ENCODE measurements at regions not wholly inside any gene's neighbourhood (a gene's known extent, or its start where the extent isn't known, plus 50 kb on each side); places are given as distances from the start of the nearest gene placed in this dataset.

- ChIA-PET CTCF (no interaction called here), POLR2A (no interaction called here)
- Mint-ChIP-seq H3K9me3 (peaks cover 6% of the 10 kb centered on the region), H3K27ac (no peak overlapping the region), H3K4me1 (peaks cover 4% of the 10 kb centered on the region), H3K36me3 (ENCODE audit: low read depth) (no peaks in the 10 kb centered on the region), H3K27me3 (no peaks in the 10 kb centered on the region), H3K4me3 (no peak overlapping the region)
- ATAC-seq (ENCODE audit: low read depth) (no peak), DNase-seq (no peak)
- no peak for TF ChIP-seq CTCF (IDR thresholded peaks at IDR 0.05)
- intact Hi-C loops (cut with micrococcal nuclease), result no loop called here
Measured at GRCh38 chr4:31294655-31295480, 574.7 kb downstream of the PCDH7 start.

- no peaks in the 10 kb centered on the region for H3K27me3 Mint-ChIP-seq
- H3K9me3 Mint-ChIP-seq, result peaks cover 4% of the 10 kb centered on the region
- CTCF ChIA-PET, result no interaction called here
- intact Hi-C loops (cut with micrococcal nuclease), result no loop called here
- no peaks in the 10 kb centered on the region for H3K4me1 Mint-ChIP-seq
- POLR2A ChIA-PET, result no interaction called here
- ATAC-seq (ENCODE audit: low read depth), result no peak
- no peak overlapping the region for H3K27ac Mint-ChIP-seq
- no peak for TF ChIP-seq CTCF (IDR thresholded peaks at IDR 0.05)
- H3K36me3 Mint-ChIP-seq (ENCODE audit: low read depth), result no peaks in the 10 kb centered on the region
- H3K4me3 Mint-ChIP-seq, result no peak overlapping the region
- no peak for DNase-seq
Measured at GRCh38 chr4:31298737-31299136, 578.6 kb downstream of the PCDH7 start.

GRCh38 chr4:31307029-31307428 lies 586.9 kb downstream of the PCDH7 start:
- Mint-ChIP-seq H3K9me3 (peaks cover 5% of the 10 kb centered on the region), H3K36me3 (ENCODE audit: low read depth) (no peaks in the 10 kb centered on the region), H3K4me3 (no peak overlapping the region), H3K4me1 (no peaks in the 10 kb centered on the region), H3K27me3 (no peaks in the 10 kb centered on the region), H3K27ac (no peak overlapping the region)
- DNase-seq (no peak), ATAC-seq (ENCODE audit: low read depth) (no peak)
- intact Hi-C loops (cut with micrococcal nuclease), result no loop called here
- POLR2A ChIA-PET, result no interaction called here
- no peak for TF ChIP-seq CTCF (IDR thresholded peaks at IDR 0.05)
- CTCF ChIA-PET, result no interaction called here

- H3K36me3 Mint-ChIP-seq (ENCODE audit: low read depth), result no peaks in the 10 kb centered on the region
- H3K9me3 Mint-ChIP-seq, result peaks cover 6% of the 10 kb centered on the region
- intact Hi-C loops (cut with micrococcal nuclease), result no loop called here
- H3K4me3 Mint-ChIP-seq, result no peak overlapping the region
- ATAC-seq (ENCODE audit: low read depth) (no peak), DNase-seq (no peak)
- ChIA-PET POLR2A (no interaction called here), CTCF (no interaction called here)
- no peaks in the 10 kb centered on the region for H3K27me3 Mint-ChIP-seq
- TF ChIP-seq CTCF (IDR thresholded peaks at IDR 0.05), result no peak
- H3K27ac Mint-ChIP-seq, result no peak overlapping the region
- H3K4me1 Mint-ChIP-seq, result no peaks in the 10 kb centered on the region
Measured at GRCh38 chr4:31324814-31325213, 604.6 kb downstream of the PCDH7 start.

- H3K9me3 Mint-ChIP-seq, result peaks cover 6% of the 10 kb centered on the region
- intact Hi-C loops (cut with micrococcal nuclease), result no loop called here
- ATAC-seq (ENCODE audit: low read depth), result no peak
- no peak for DNase-seq
- H3K36me3 Mint-ChIP-seq (ENCODE audit: low read depth), result no peaks in the 10 kb centered on the region
- no peak for TF ChIP-seq CTCF (IDR thresholded peaks at IDR 0.05)
- POLR2A ChIA-PET, result no interaction called here
- no peaks in the 10 kb centered on the region for H3K4me1 Mint-ChIP-seq
- H3K27me3 Mint-ChIP-seq, result no peaks in the 10 kb centered on the region
- no peak overlapping the region for H3K27ac Mint-ChIP-seq
- no peak overlapping the region for H3K4me3 Mint-ChIP-seq
- CTCF ChIA-PET, result no interaction called here
Measured at GRCh38 chr4:31325300-31325699, 605.1 kb downstream of the PCDH7 start.

Measured in activated B cell treated with CpG ODN at 0.5 μM for 24 hours (primary cell).